H1 (cell line): ENCODE measurements at regions not wholly inside any gene's neighbourhood (a gene's known extent, or its start where the extent isn't known, plus 50 kb on each side); places are given as distances from the start of the nearest gene placed in this dataset.

Source experiments
- CTCF ChIA-PET: fragments of 300-600 bp; sonication (Branson Sonifier 250); formaldehyde crosslinking; loops from one replicate; lab custom pipeline; 2021; ENCODE audit not compliant: partially characterized antibody; lab: Charles Lee
- POLR2A ChIA-PET: fragments of 300-600 bp; sonication (Branson Sonifier 250); formaldehyde crosslinking; loops from one replicate; lab custom pipeline; 2021; ENCODE audit warnings: inconsistent platforms; ENCODE audit not compliant: partially characterized antibody; lab: Charles Lee
- DNase-seq, 2 experiments: peaks; one replicate each; pipeline versions ENCODE4 v3.0.0 to v3.0.0-alpha.2; 2010 to 2022; ENCODE audit warnings: low spot score in 2 of 2, low read depth in 1 of 2, mixed read lengths in 1 of 2
- FAIRE-seq: peaks from 2 replicates; lab custom pipeline; 2011; peaks lifted over from hg19 to GRCh38; lab: Jason Lieb, UNC
- H2AFZ ChIP-seq: 2 replicates; pipeline ENCODE4 v1.8.1; 2012; ENCODE audit warnings: low read length, inconsistent platforms
- H2AK5ac ChIP-seq: 2 replicates; pipeline ENCODE4 v1.6.1; 2013; ENCODE audit warnings: low read depth, low read length
- H2BK120ac ChIP-seq: replicated peaks from 2 replicates; pipeline ENCODE3; 2013; ENCODE audit warnings: low read depth, low read length, inconsistent platforms
- H2BK12ac ChIP-seq: 2 replicates; pipeline ENCODE4 v1.6.1; 2013; ENCODE audit warnings: low read depth, low read length
- H2BK15ac ChIP-seq: 2 replicates; pipeline ENCODE4 v1.6.1; 2013; ENCODE audit warnings: low read length
- H2BK20ac ChIP-seq: 2 replicates; pipeline ENCODE4 v1.6.1; 2013; ENCODE audit warnings: low read length
- H2BK5ac ChIP-seq: 2 replicates; pipeline ENCODE4 v1.6.1; 2013; ENCODE audit warnings: low read depth, low read length
- H3K14ac ChIP-seq: 2 replicates; pipeline ENCODE4 v1.6.1; 2013; ENCODE audit warnings: inconsistent platforms; ENCODE audit not compliant: insufficient read length
- H3K18ac ChIP-seq: 2 replicates; pipeline ENCODE4 v1.6.1; 2013; ENCODE audit warnings: low read length; ENCODE audit errors: extremely low read depth
- H3K23ac ChIP-seq: 2 replicates; pipeline ENCODE4 v1.6.1; 2013; ENCODE audit warnings: inconsistent platforms; ENCODE audit not compliant: insufficient read length
- H3K23me2 ChIP-seq: 2 replicates; pipeline ENCODE4 v1.6.1; 2013; ENCODE audit warnings: low read depth, low read length
- H3K27ac ChIP-seq: 2 replicates; pipeline ENCODE4 v1.6.1; 2011; ENCODE audit warnings: low read depth, low read length, inconsistent platforms
- H3K27me3 ChIP-seq, 4 experiments: replicated peaks in 1 of 4; 1 replicate in 1 of 4; 2 replicates in 3 of 4; pipeline versions ENCODE4 v1.6.1 to v1.8.1; 2011 to 2013; ENCODE audit warnings: low read length in 3 of 4, mild to moderate bottlenecking in 3 of 4, inconsistent platforms in 2 of 4, mixed read lengths in 2 of 4, moderate library complexity in 1 of 4; ENCODE audit not compliant: control insufficient read depth in 3 of 4, insufficient read depth in 3 of 4; ENCODE audit errors: extremely low read depth in 1 of 4
- H3K36me3 ChIP-seq, 4 experiments: 2 replicates each; pipeline versions ENCODE4 v1.6.1 to v1.8.1; 2011 to 2013; ENCODE audit warnings: mild to moderate bottlenecking in 4 of 4, low read length in 3 of 4, moderate library complexity in 2 of 4, control low read depth in 1 of 4, inconsistent platforms in 1 of 4; ENCODE audit not compliant: insufficient read depth in 4 of 4, control insufficient read depth in 2 of 4
- H3K4ac ChIP-seq: replicated peaks from 2 replicates; pipeline ENCODE3; 2013; ENCODE audit warnings: low read length, low read depth, mixed read lengths, inconsistent platforms; ENCODE audit not compliant: insufficient read length
- H3K4me1 ChIP-seq, 4 experiments: replicated peaks in 1 of 4; 1 replicate in 1 of 4; 2 replicates in 3 of 4; pipeline versions ENCODE4 v1.6.1 to v1.8.1; 2011 to 2013; ENCODE audit warnings: low read length in 3 of 4, inconsistent platforms in 2 of 4, mixed read lengths in 1 of 4; ENCODE audit not compliant: insufficient read depth in 4 of 4, control insufficient read depth in 3 of 4
- H3K4me2 ChIP-seq, 2 experiments: 2 replicates each; pipeline versions ENCODE4 v1.6.1 to v1.8.1; 2011 to 2013; ENCODE audit warnings: low read depth in 2 of 2, low read length in 2 of 2, control low read depth in 1 of 2, inconsistent platforms in 1 of 2, mild to moderate bottlenecking in 1 of 2; ENCODE audit not compliant: insufficient read depth in 1 of 2
- H3K4me3 ChIP-seq, 4 experiments: fragments of 200-600, 300-600 bp in 1 of 4; sonication (generic), shearing (Covaris generic), sonication (Bioruptor Twin) in 1 of 4; 2 replicates each; pipeline versions ENCODE4 v1.5.1 to v1.8.1; 2011 to 2016; ENCODE audit warnings: low read length in 4 of 4, low read depth in 3 of 4, control low read depth in 2 of 4, inconsistent platforms in 2 of 4, mild to moderate bottlenecking in 2 of 4, mixed read lengths in 1 of 4, moderate library complexity in 1 of 4; ENCODE audit not compliant: insufficient read depth in 2 of 4; ENCODE audit errors: extremely low read depth in 1 of 4
- H3K56ac ChIP-seq: replicated peaks from 2 replicates; pipeline ENCODE3; 2013; ENCODE audit warnings: low read depth, mild to moderate bottlenecking, mixed read lengths, low read length, inconsistent platforms; ENCODE audit not compliant: insufficient read length
- H3K79me1 ChIP-seq: 2 replicates; pipeline ENCODE4 v1.6.1; 2013; ENCODE audit warnings: low read depth, low read length, control low read depth
- H3K79me2 ChIP-seq, 2 experiments: 2 replicates each; pipeline versions ENCODE4 v1.6.1 to v1.8.1; 2012 to 2013; ENCODE audit warnings: low read length in 2 of 2, mild to moderate bottlenecking in 2 of 2, inconsistent platforms in 1 of 2; ENCODE audit not compliant: insufficient read depth in 2 of 2, control insufficient read depth in 1 of 2
- H3K9ac ChIP-seq, 4 experiments: replicated peaks in 1 of 4; 1 replicate in 1 of 4; 2 replicates in 3 of 4; pipeline versions ENCODE4 v1.6.1 to v1.8.1; 2011 to 2013; ENCODE audit warnings: low read depth in 3 of 4, low read length in 3 of 4, control low read depth in 2 of 4, mild to moderate bottlenecking in 2 of 4, moderate library complexity in 2 of 4, inconsistent platforms in 1 of 4; ENCODE audit errors: extremely low read depth in 1 of 4
- H3K9me3 ChIP-seq, 2 experiments: 2 replicates each; pipeline versions ENCODE4 v1.6.1 to v1.8.1; 2012 to 2013; ENCODE audit warnings: mild to moderate bottlenecking in 2 of 2, moderate library complexity in 2 of 2, control low read depth in 1 of 2, inconsistent platforms in 1 of 2, low read depth in 1 of 2, low read length in 1 of 2, mixed read lengths in 1 of 2; ENCODE audit not compliant: insufficient read depth in 2 of 2
- H4K20me1 ChIP-seq, 2 experiments: replicated peaks in 1 of 2; 2 replicates each; pipeline versions ENCODE3 to v1.8.1; 2011 to 2013; ENCODE audit warnings: inconsistent platforms in 2 of 2, low read length in 2 of 2, mild to moderate bottlenecking in 1 of 2; ENCODE audit not compliant: insufficient read depth in 2 of 2, control insufficient read depth in 1 of 2
- H4K5ac ChIP-seq: 2 replicates; pipeline ENCODE4 v1.6.1; 2013; ENCODE audit warnings: low read length, low read depth, mixed read lengths, inconsistent platforms; ENCODE audit not compliant: insufficient read length
- H4K8ac ChIP-seq: 2 replicates; pipeline ENCODE4 v1.8.0; 2013; ENCODE audit warnings: mild to moderate bottlenecking, moderate library complexity, low read length, inconsistent platforms; ENCODE audit not compliant: insufficient read depth; ENCODE audit errors: extremely low read depth
- H4K91ac ChIP-seq: replicated peaks from 2 replicates; pipeline ENCODE3; 2013; ENCODE audit warnings: low read length, mixed read lengths, inconsistent platforms; ENCODE audit not compliant: insufficient read length
- BACH1 ChIP-seq: IDR thresholded peaks from 2 replicates; pipeline ENCODE4 v1.6.1; 2012; ENCODE audit warnings: low read length, improper control_type of control experiment
- CBX5 ChIP-seq: fragments of 300-800, 300-1000 bp; sonication (generic); IDR thresholded peaks from 2 replicates; pipeline ENCODE4 v1.7.1; 2016; ENCODE audit warnings: antibody characterized with exemption, low read length, low read depth
- HDAC6 ChIP-seq: IDR thresholded peaks from one replicate; pipeline ENCODE4 v1.7.1; 2012; ENCODE audit warnings: low read depth, mild to moderate bottlenecking, inconsistent platforms, low read length, moderate library complexity
- PHF8 ChIP-seq: fragments of 200-600 bp; sonication (generic); conservative IDR thresholded peaks from 2 replicates; pipeline ENCODE4 v1.7.1; 2012; ENCODE audit warnings: low read depth, mild to moderate bottlenecking, inconsistent platforms, low read length, moderate library complexity
- RBBP5 ChIP-seq: IDR thresholded peaks from 2 replicates; pipeline ENCODE4 v1.7.1; 2012; ENCODE audit warnings: low read depth, mild to moderate bottlenecking, inconsistent platforms, low read length, moderate library complexity, borderline replicate concordance
- RXRA ChIP-seq: IDR thresholded peaks from 2 replicates; pipeline ENCODE4 v1.6.1; 2011; ENCODE audit warnings: low read depth, mild to moderate bottlenecking, low read length, moderate library complexity; ENCODE audit not compliant: insufficient read depth
- SIN3A ChIP-seq, 2 experiments: IDR thresholded peaks in 1 of 2; conservative IDR thresholded peaks in 1 of 2; 2 replicates each; pipeline ENCODE4 v1.6.1; 2011 to 2012; ENCODE audit warnings: low read length in 2 of 2, improper control_type of control experiment in 1 of 2, low read depth in 1 of 2, mild to moderate bottlenecking in 1 of 2
- SP2 ChIP-seq: IDR thresholded peaks from 2 replicates; pipeline ENCODE4 v1.6.1; 2012; ENCODE audit warnings: mild to moderate bottlenecking, low read length, inconsistent platforms
- TAF1 ChIP-seq: IDR thresholded peaks from 2 replicates; pipeline ENCODE4 v1.6.1; 2011; ENCODE audit warnings: mild to moderate bottlenecking, low read depth, low read length
- WGBS, 2 experiments: shearing (Covaris generic) in 1 of 2; methylation state at CpG; one replicate each; pipeline versions ENCODE4 v1.1.6 to v1.1.7; 2013 to 2015; ENCODE audit warnings: low lambda C conversion rate in 2 of 2, mixed read lengths in 2 of 2, inconsistent platforms in 1 of 2, low coverage in 1 of 2, missing lambda C conversion rate in 1 of 2; ENCODE audit not compliant: insufficient replicate concordance in 2 of 2, insufficient coverage in 1 of 2, insufficient read length in 1 of 2; ENCODE audit errors: extremely low coverage in 1 of 2, missing lambda C conversion rate in 1 of 2; 5-methylcytosine and 5-hydroxymethylcytosine counted together

GRCh38 chr4:89365776-89366175 lies 58.2 kb upstream of the GPRIN3 start:
- H3K23ac ChIP-seq = no peak overlapping the region
- DNase-seq (no peak), FAIRE-seq (no peak)
- H3K27me3 ChIP-seq = no peaks in the 10 kb centered on the region
- H2AFZ ChIP-seq = no peak overlapping the region
- no peaks in the 10 kb centered on the region for H3K36me3 ChIP-seq
- POLR2A ChIA-PET = no interaction called here
- H3K14ac ChIP-seq = no peak overlapping the region
- no peak overlapping the region for H3K9ac ChIP-seq
- no peaks in the 10 kb centered on the region for H3K79me1 ChIP-seq
- H2BK12ac ChIP-seq = no peak overlapping the region
- H3K27ac ChIP-seq = no peak overlapping the region
- no peak for TF ChIP-seq PHF8
- no peak for TF ChIP-seq RBBP5
- no peak for TF ChIP-seq SP2
- no peak for TF ChIP-seq BACH1
- TF ChIP-seq TAF1 = no peak
- TF ChIP-seq CBX5 = no peak
- no peak for TF ChIP-seq RXRA
- TF ChIP-seq SIN3A (conservative IDR thresholded peaks at IDR 0.05 in 1 of 2, IDR thresholded peaks at IDR 0.05 in 1 of 2; ENCODE audit: low read depth in 1 of 2, low read length in 2 of 2) = no peak
- TF ChIP-seq HDAC6 = no peak
- no peak overlapping the region for H3K4ac ChIP-seq
- H4K20me1 ChIP-seq = no peaks in the 10 kb centered on the region
- no peak overlapping the region for H3K56ac ChIP-seq
- H3K4me3 ChIP-seq = no peak overlapping the region
- H4K8ac ChIP-seq = no peak overlapping the region
- WGBS, 2 experiments = 90% methylated on average over 2 of the region's 2 CpGs; no CpG with 5 or more reads in 1 of the 2 experiments
- H3K4me2 ChIP-seq = no peak overlapping the region
- H3K9me3 ChIP-seq = no peaks in the 10 kb centered on the region
- H2BK20ac ChIP-seq = no peak overlapping the region
- no peak overlapping the region for H2AK5ac ChIP-seq
- H2BK15ac ChIP-seq = no peak overlapping the region
- H2BK120ac ChIP-seq = no peak overlapping the region
- CTCF ChIA-PET = no interaction called here
- no peak overlapping the region for H4K5ac ChIP-seq
- H2BK5ac ChIP-seq = no peak overlapping the region
- H3K4me1 ChIP-seq = no peaks in the 10 kb centered on the region
- H3K79me2 ChIP-seq = no peaks in the 10 kb centered on the region
- no peaks in the 10 kb centered on the region for H3K23me2 ChIP-seq
- no peak overlapping the region for H3K18ac ChIP-seq
- H4K91ac ChIP-seq = no peak overlapping the region
